HepG2 (cell line): ENCODE measurements at regions not wholly inside any gene's neighbourhood (a gene's known extent, or its start where the extent isn't known, plus 50 kb on each side); places are given as distances from the start of the nearest gene placed in this dataset.

Experiments used
- ATAC-seq: fragments of 200-7000 bp; cut with Tn5 transposase; 3 replicates; pipeline ENCODE4 v1.9.1; 2020; ENCODE audit warnings: mild to moderate bottlenecking, moderate library complexity
- BruUV-seq: library from RNA; stranded (reverse); fragments of 400-500 nt; replicated peaks from 2 replicates; lab custom pipeline; 2021; lab: Mats Ljungman, UMichigan
- CTCF ChIA-PET: fragments of 300-600 bp; formaldehyde crosslinking; extraction: SDS; loops from one replicate; lab custom pipeline; 2021; ENCODE audit warnings: low total read pairs, inconsistent platforms, low intra/inter-chr PET ratio; lab: Yijun Ruan, JAX
- POLR2A ChIA-PET: fragments of 350-600 bp; sonication (Branson Sonifier 250); formaldehyde crosslinking; loops from one replicate; lab custom pipeline; 2020; ENCODE audit warnings: antibody characterized with exemption, inconsistent platforms; lab: Yijun Ruan, JAX
- DNase-seq: peaks from one replicate; pipeline ENCODE4 v3.0.0-alpha.2; 2015; ENCODE audit warnings: low spot score
- FAIRE-seq: peaks from 3 replicates; lab custom pipeline; 2011; peaks lifted over from hg19 to GRCh38; lab: Jason Lieb, UNC
- H2AFZ ChIP-seq: one replicate; pipeline ENCODE4 v1.6.1; 2011; ENCODE audit warnings: low read length, inconsistent platforms
- H3K27ac ChIP-seq: fragments of 300-600 bp; 3 replicates; pipeline ENCODE4 v1.8.0; 2011; ENCODE audit warnings: mixed run types, mild to moderate bottlenecking, mixed read lengths, low read length, inconsistent platforms; ENCODE audit not compliant: insufficient read depth; ENCODE audit errors: extremely low read length
- H3K27me3 ChIP-seq, 2 experiments: fragments of 200-600 bp in 1 of 2; 2 replicates in 1 of 2; 3 replicates in 1 of 2; pipeline versions ENCODE4 v1.6.0 to v1.8.0; 2011; ENCODE audit warnings: low read length in 2 of 2, mild to moderate bottlenecking in 2 of 2, moderate library complexity in 2 of 2, inconsistent platforms in 1 of 2; ENCODE audit not compliant: insufficient read depth in 2 of 2, control insufficient read depth in 1 of 2
- H3K36me3 ChIP-seq, 2 experiments: fragments of 200-600 bp in 1 of 2; replicated peaks in 1 of 2; 2 replicates in 1 of 2; 3 replicates in 1 of 2; pipeline versions ENCODE4 v1.5.1 to v1.8.0; 2011; ENCODE audit warnings: low read length in 2 of 2, inconsistent platforms in 1 of 2; ENCODE audit not compliant: insufficient read depth in 2 of 2, control insufficient read depth in 1 of 2
- H3K4me1 ChIP-seq: 2 replicates; pipeline ENCODE4 v1.5.1; 2012; ENCODE audit warnings: low read length, inconsistent platforms; ENCODE audit not compliant: insufficient read depth
- H3K4me2 ChIP-seq: 2 replicates; pipeline ENCODE4 v1.6.0; 2011; ENCODE audit warnings: low read depth, low read length, inconsistent platforms
- H3K4me3 ChIP-seq, 3 experiments: fragments of 200-600 bp in 1 of 3; sonication (generic), shearing (Covaris generic) in 1 of 3; replicated peaks in 1 of 3; 2 replicates each; pipeline ENCODE4 v1.5.1; 2011 to 2016; ENCODE audit warnings: low read length in 3 of 3, inconsistent platforms in 2 of 3, low read depth in 2 of 3, mild to moderate bottlenecking in 2 of 3, control low read depth in 1 of 3, mixed read lengths in 1 of 3; ENCODE audit not compliant: insufficient read depth in 1 of 3
- H3K79me2 ChIP-seq: one replicate; pipeline ENCODE4 v1.6.1; 2011; ENCODE audit warnings: low read length, inconsistent platforms; ENCODE audit not compliant: insufficient read depth
- H3K9ac ChIP-seq: 2 replicates; pipeline ENCODE4 v1.6.0; 2011; ENCODE audit warnings: mild to moderate bottlenecking, low read depth, low read length, inconsistent platforms; ENCODE audit not compliant: insufficient read depth
- H3K9me3 ChIP-seq: 2 replicates; pipeline ENCODE4 v1.5.1; 2012; ENCODE audit warnings: mild to moderate bottlenecking, low read length
- H4K20me1 ChIP-seq: 2 replicates; pipeline ENCODE4 v1.6.0; 2011; ENCODE audit warnings: inconsistent platforms, mild to moderate bottlenecking, low read length, moderate library complexity; ENCODE audit not compliant: insufficient read depth
- CBX1 ChIP-seq: IDR thresholded peaks from one replicate; pipeline ENCODE4 v1.6.1; 2016; ENCODE audit warnings: antibody characterized with exemption, low read depth
- CHCHD3 ChIP-seq: sonication (generic); formaldehyde crosslinking; IDR thresholded peaks from 2 replicates; pipeline ENCODE4 v1.8.0; 2022; ENCODE audit warnings: mild to moderate bottlenecking, missing genetic modification reagents, moderate library complexity
- KMT2A ChIP-seq: sonication (generic); formaldehyde crosslinking; IDR thresholded peaks from 2 replicates; pipeline ENCODE4 v1.4.0; 2020; ENCODE audit warnings: missing genetic modification reagents
- PHB2 ChIP-seq: fragments of 450-650 bp; IDR thresholded peaks from 2 replicates; pipeline ENCODE4 v1.6.1; 2018; ENCODE audit not compliant: partially characterized antibody
- REST ChIP-seq, 2 experiments: IDR thresholded peaks; 2 replicates each; pipeline ENCODE4 v1.6.1; 2011 to 2012; ENCODE audit warnings: low read length in 2 of 2, borderline replicate concordance in 1 of 2, low read depth in 1 of 2, mild to moderate bottlenecking in 1 of 2, moderate library complexity in 1 of 2
- SMARCC2 ChIP-seq: fragments of 450-650 bp; IDR thresholded peaks from 2 replicates; pipeline ENCODE4 v1.6.1; 2017; ENCODE audit warnings: antibody characterized with exemption, mild to moderate bottlenecking
- UBTF ChIP-seq: sonication (generic); formaldehyde crosslinking; IDR thresholded peaks from 2 replicates; pipeline ENCODE4 v1.4.0; 2020; ENCODE audit warnings: mild to moderate bottlenecking, missing genetic modification reagents
- YEATS2 ChIP-seq: sonication (generic); formaldehyde crosslinking; IDR thresholded peaks from 2 replicates; pipeline ENCODE4 v1.4.0; 2020; ENCODE audit warnings: missing genetic modification reagents, borderline replicate concordance
- ZNF230 ChIP-seq: sonication (generic); formaldehyde crosslinking; IDR thresholded peaks from 2 replicates; pipeline ENCODE4 v1.4.0; 2020; ENCODE audit warnings: mild to moderate bottlenecking, missing genetic modification reagents
- ZNF234 ChIP-seq: sonication (generic); formaldehyde crosslinking; conservative IDR thresholded peaks from 2 replicates; pipeline ENCODE4 v1.5.1; 2020; ENCODE audit warnings: mild to moderate bottlenecking, missing genetic modification reagents
- ZNF251 ChIP-seq: sonication (generic); formaldehyde crosslinking; IDR thresholded peaks from 2 replicates; pipeline ENCODE4 v1.9.0; 2021; ENCODE audit warnings: mild to moderate bottlenecking, missing genetic modification reagents
- ZNF296 ChIP-seq: sonication (generic); formaldehyde crosslinking; conservative IDR thresholded peaks from 2 replicates; pipeline ENCODE4 v1.5.0; 2020; ENCODE audit warnings: mild to moderate bottlenecking, missing genetic modification reagents
- ZNF749 ChIP-seq: sonication (generic); formaldehyde crosslinking; IDR thresholded peaks from 2 replicates; pipeline ENCODE4 v1.8.0; 2022; ENCODE audit warnings: mild to moderate bottlenecking, missing genetic modification reagents, moderate library complexity, borderline replicate concordance
- ZNF839 ChIP-seq: sonication (generic); formaldehyde crosslinking; IDR thresholded peaks from 2 replicates; pipeline ENCODE4 v1.4.0; 2020; ENCODE audit warnings: missing genetic modification reagents, mild to moderate bottlenecking, borderline replicate concordance
- WGBS: methylation state at CpG from one replicate; pipeline ENCODE4 v1.1.6; 2017; ENCODE audit warnings: low lambda C conversion rate; 5-methylcytosine and 5-hydroxymethylcytosine counted together
- in situ Hi-C: cut with HindIII; loops from 2 replicates; pipeline ENCODE4 v1.10.0; 2017; ENCODE audit warnings: low pct_unique_long_range_greater_than_20kb; ENCODE audit not compliant: extremely low pct_ligation_motif_present
- intact Hi-C: fragments of 100-400 bp; cut with micrococcal nuclease; formaldehyde crosslinking; loops from one replicate; pipeline ENCODE4 v1.10.0; 2022; ENCODE audit not compliant: unreplicated experiment
- TF ChIP-seq, protein P1 (sequence below): sonication (generic); formaldehyde crosslinking; IDR thresholded peaks from 2 replicates; pipeline ENCODE4 v1.4.0; 2020; ENCODE audit warnings: missing genetic modification reagents, borderline replicate concordance

DNA sequence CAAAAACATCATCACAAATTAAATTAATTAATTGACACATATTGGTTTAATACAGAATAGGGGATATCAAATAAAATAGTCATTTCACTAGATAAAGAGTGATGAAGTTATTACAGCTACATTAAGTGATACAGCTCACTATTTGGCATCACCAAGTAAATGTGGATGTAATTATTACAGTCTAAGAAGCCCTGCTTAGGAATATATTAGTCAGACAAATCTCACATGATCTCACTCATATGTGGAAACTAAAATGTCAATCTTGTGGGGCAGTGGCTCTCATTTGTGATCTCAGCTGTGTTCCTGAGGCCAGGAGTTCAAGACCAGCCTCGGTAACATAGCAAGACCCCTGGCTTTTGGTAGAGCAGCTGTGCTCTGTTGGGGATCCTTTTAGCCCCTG, 233.4 kb upstream of the RGMB start:
- no peak overlapping the region for H3K9ac ChIP-seq
- in situ Hi-C loops (no loop called here), intact Hi-C loops (no loop called here)
- no peak overlapping the region for H3K4me3 ChIP-seq
- H3K4me2 ChIP-seq = no peak overlapping the region
- no peak overlapping the region for H3K27ac ChIP-seq
- no peaks in the 10 kb centered on the region for H3K79me2 ChIP-seq
- no TSS peak for BruUV-seq
- TF ChIP-seq, protein P1, sequence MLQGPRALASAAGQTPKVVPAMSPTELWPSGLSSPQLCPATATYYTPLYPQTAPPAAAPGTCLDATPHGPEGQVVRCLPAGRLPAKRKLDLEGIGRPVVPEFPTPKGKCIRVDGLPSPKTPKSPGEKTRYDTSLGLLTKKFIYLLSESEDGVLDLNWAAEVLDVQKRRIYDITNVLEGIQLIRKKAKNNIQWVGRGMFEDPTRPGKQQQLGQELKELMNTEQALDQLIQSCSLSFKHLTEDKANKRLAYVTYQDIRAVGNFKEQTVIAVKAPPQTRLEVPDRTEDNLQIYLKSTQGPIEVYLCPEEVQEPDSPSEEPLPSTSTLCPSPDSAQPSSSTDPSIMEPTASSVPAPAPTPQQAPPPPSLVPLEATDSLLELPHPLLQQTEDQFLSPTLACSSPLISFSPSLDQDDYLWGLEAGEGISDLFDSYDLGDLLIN (CRISPR knock-in tag) = no peak
- TF ChIP-seq KMT2A (no peak), ZNF296 (CRISPR knock-in tag) (no peak), ZNF234 (CRISPR knock-in tag) (no peak), UBTF (CRISPR knock-in tag) (no peak), YEATS2 (CRISPR knock-in tag) (no peak), PHB2 (no peak), ZNF230 (CRISPR knock-in tag) (no peak), REST (IDR thresholded peaks at IDR 0.05; ENCODE audit: borderline replicate concordance in 1 of 2, low read depth in 1 of 2, low read length in 2 of 2) (no peak), ZNF839 (CRISPR knock-in tag) (no peak), SMARCC2 (no peak), CBX1 (no peak), CHCHD3 (CRISPR knock-in tag) (no peak), ZNF749 (CRISPR knock-in tag) (no peak), ZNF251 (CRISPR knock-in tag) (no peak)
- no peaks in the 10 kb centered on the region for H3K27me3 ChIP-seq
- no peaks in the 10 kb centered on the region for H3K4me1 ChIP-seq
- H4K20me1 ChIP-seq = no peaks in the 10 kb centered on the region
- ChIA-PET CTCF (no interaction called here), POLR2A (no interaction called here)
- FAIRE-seq = no peak
- 0 out of 2 replicates have a peak, but pooled peaks cover 4% of the 10 kb centered on the region for H3K9me3 ChIP-seq
- no peaks in the 10 kb centered on the region for H3K36me3 ChIP-seq
- DNase-seq = no peak
- no peak for ATAC-seq
- 0% methylated on average over 1 of the region's 1 CpG for WGBS
- H2AFZ ChIP-seq = no peak overlapping the region
